ENCODE measurements at regions not wholly inside any gene's neighbourhood (a gene's known extent, or its start where the extent isn't known, plus 50 kb on each side); places are given as distances from the start of the nearest gene placed in this dataset.

DNA sequence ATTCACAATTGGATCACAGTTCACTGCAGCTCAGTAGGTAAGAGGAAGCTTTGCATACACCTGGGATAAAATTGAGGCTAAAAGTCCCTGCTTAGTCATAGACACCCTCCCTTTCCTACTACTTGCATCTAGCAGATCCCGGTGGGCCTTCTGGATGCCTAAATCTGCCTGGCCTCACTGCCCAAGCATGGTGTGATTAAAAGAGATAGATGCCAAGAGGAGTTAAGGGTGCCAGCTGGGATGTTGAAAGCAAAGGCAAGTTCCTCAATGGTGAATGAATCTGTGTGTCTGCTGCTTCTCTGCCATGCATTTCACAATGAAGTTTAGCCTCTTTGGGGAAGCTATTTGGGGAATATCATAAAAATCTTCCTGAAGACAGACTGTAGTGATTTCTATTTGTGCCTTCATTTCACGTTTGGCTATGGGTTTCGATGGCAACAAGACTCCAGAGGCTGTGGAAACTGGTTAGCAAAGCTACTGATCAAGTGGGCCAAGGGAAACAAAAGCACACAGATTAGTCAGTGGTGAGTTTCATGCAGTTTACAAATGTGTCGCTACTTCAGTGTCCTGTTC is 534.0 kb downstream of the ANKRD50 start:
- no peak for DNase-seq

DNA sequence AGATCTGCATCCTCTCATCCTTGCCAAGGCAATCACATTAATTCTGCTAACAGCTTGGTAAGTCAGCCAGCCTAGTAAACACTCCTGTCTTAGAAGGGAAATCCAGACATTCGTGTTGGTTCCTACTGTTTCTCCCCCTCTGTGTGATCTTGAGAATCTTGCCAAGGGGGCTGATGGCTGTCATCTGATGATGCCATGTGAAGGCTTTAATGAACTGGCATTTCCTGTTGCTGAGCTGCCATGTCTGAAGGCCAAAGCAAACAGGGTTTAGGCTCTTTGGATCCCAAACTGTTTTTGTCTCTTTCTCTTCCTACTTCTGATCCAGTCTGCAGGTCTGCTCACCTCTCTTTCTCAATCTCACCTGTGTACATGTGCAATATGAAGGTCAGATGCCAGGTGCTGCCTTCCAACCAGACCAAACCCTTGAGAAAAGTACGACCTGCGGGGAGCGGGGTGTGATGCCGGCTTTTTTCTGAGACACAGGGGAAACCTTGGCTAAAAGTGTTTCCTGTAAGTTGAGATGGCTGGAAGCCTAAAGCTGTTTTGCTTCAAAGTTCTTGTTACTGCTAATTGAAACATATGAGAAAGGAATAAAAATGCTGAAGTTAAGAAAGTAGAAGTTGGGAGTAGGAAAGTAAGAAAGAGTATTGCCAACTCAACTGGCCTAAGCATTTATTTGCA is 532.9 kb downstream of the ANKRD50 start:
- Histone ChIP-seq H4K20me1 (ENCODE audit: control insufficient read depth, insufficient read depth, low read length, poor library complexity, severe bottlenecking) (no peaks in the 10 kb centered on the region), H3K9ac (ENCODE audit: low read length) (no peak overlapping the region), H3K36me3 (replicated peaks in 1 of 2; ENCODE audit: control extremely low read depth in 1 of 2, control insufficient read depth in 1 of 2, extremely low read depth in 1 of 2, insufficient read depth in 2 of 2, low read length in 1 of 2) (no peaks in the 10 kb centered on the region), H3K4me3 (ENCODE audit: control extremely low read depth in 1 of 5, extremely low read depth in 1 of 5, insufficient read depth in 1 of 5, low read depth in 2 of 5, low read length in 4 of 5) (no peak overlapping the region), H3K4me1 (ENCODE audit: control insufficient read depth in 2 of 2, insufficient read depth in 2 of 2, low read length in 2 of 2) (no peaks in the 10 kb centered on the region), H2AFZ (ENCODE audit: insufficient read depth, low read depth, low read length, poor library complexity, severe bottlenecking) (no peak overlapping the region), H3K79me2 (ENCODE audit: control insufficient read depth, insufficient read depth, low read length) (no peaks in the 10 kb centered on the region), H3K27ac (ENCODE audit: low read length in 2 of 2) (no peak overlapping the region), H3K9me3 (ENCODE audit: control extremely low read depth in 1 of 3, control insufficient read depth in 2 of 3, insufficient read depth in 1 of 3, low read length in 2 of 3) (no peaks in the 10 kb centered on the region), H3K27me3 (replicated peaks in 1 of 4; ENCODE audit: control extremely low read depth in 1 of 4, control insufficient read depth in 3 of 4, insufficient read depth in 4 of 4, low read length in 3 of 4) (no peaks in the 10 kb centered on the region), H3K4me2 (replicated peaks; ENCODE audit: low read depth, low read length, poor library complexity, severe bottlenecking) (no peak overlapping the region)
- ATAC-seq (ENCODE audit: low read depth) (no peak), DNase-seq (no peak)
- H3K4me1 Mint-ChIP-seq, result no peaks in the 10 kb centered on the region
- intact Hi-C loops (cut with micrococcal nuclease), result no loop called here
- H3K27me3 Mint-ChIP-seq, result no peaks in the 10 kb centered on the region
- TF ChIP-seq EZH2 (IDR thresholded peaks at IDR 0.05; ENCODE audit: borderline replicate concordance, insufficient read depth, low read depth, low read length, poor library complexity, severe bottlenecking), result no peak
- TF ChIP-seq, protein P1, sequence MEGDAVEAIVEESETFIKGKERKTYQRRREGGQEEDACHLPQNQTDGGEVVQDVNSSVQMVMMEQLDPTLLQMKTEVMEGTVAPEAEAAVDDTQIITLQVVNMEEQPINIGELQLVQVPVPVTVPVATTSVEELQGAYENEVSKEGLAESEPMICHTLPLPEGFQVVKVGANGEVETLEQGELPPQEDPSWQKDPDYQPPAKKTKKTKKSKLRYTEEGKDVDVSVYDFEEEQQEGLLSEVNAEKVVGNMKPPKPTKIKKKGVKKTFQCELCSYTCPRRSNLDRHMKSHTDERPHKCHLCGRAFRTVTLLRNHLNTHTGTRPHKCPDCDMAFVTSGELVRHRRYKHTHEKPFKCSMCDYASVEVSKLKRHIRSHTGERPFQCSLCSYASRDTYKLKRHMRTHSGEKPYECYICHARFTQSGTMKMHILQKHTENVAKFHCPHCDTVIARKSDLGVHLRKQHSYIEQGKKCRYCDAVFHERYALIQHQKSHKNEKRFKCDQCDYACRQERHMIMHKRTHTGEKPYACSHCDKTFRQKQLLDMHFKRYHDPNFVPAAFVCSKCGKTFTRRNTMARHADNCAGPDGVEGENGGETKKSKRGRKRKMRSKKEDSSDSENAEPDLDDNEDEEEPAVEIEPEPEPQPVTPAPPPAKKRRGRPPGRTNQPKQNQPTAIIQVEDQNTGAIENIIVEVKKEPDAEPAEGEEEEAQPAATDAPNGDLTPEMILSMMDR (IDR thresholded peaks at IDR 0.05), result no peak
- no peak overlapping the region for H3K27ac Mint-ChIP-seq
- no peaks in the 10 kb centered on the region for H3K9me3 Mint-ChIP-seq (ENCODE audit: insufficient read depth)
- POLR2A ChIA-PET, result no interaction called here
- 14% methylated on average over 4 of the region's 5 CpGs for WGBS (ENCODE audit: insufficient coverage)
- H3K4me3 Mint-ChIP-seq, result no peak overlapping the region
- CTCF ChIA-PET, result no interaction called here

More for the DNA sequence above, 534.0 kb downstream of the ANKRD50 start:
- H3K9me3 Mint-ChIP-seq (ENCODE audit: insufficient read depth), result no peaks in the 10 kb centered on the region
- no peak overlapping the region for H3K9ac ChIP-seq (ENCODE audit: low read length)
- H3K27me3 Mint-ChIP-seq, result no peaks in the 10 kb centered on the region
- no peaks in the 10 kb centered on the region for H3K4me1 ChIP-seq (ENCODE audit: control insufficient read depth in 2 of 2, insufficient read depth in 2 of 2, low read length in 2 of 2)
- no peaks in the 10 kb centered on the region for H3K36me3 ChIP-seq (replicated peaks in 1 of 2; ENCODE audit: control extremely low read depth in 1 of 2, control insufficient read depth in 1 of 2, extremely low read depth in 1 of 2, insufficient read depth in 2 of 2, low read length in 1 of 2)
- H3K27me3 ChIP-seq (replicated peaks in 1 of 4; ENCODE audit: control extremely low read depth in 1 of 4, control insufficient read depth in 3 of 4, insufficient read depth in 4 of 4, low read length in 3 of 4), result no peaks in the 10 kb centered on the region
- ATAC-seq (ENCODE audit: low read depth), result no peak
- no peak overlapping the region for H2AFZ ChIP-seq (ENCODE audit: insufficient read depth, low read depth, low read length, poor library complexity, severe bottlenecking)
- WGBS (ENCODE audit: insufficient coverage), result 73% methylated on average over 2 of the region's 4 CpGs
- intact Hi-C loops (cut with micrococcal nuclease), result no loop called here
- TF ChIP-seq, protein P1 (IDR thresholded peaks at IDR 0.05), result no peak
- TF ChIP-seq EZH2 (IDR thresholded peaks at IDR 0.05; ENCODE audit: borderline replicate concordance, insufficient read depth, low read depth, low read length, poor library complexity, severe bottlenecking), result no peak
- ChIA-PET CTCF (interaction anchor here (1.1 kb wide), 1 partner anchor 17 kb away, joined by 3 read pairs; no protein-coding TSS in a partner anchor), POLR2A (no interaction called here)
- no peaks in the 10 kb centered on the region for H4K20me1 ChIP-seq (ENCODE audit: control insufficient read depth, insufficient read depth, low read length, poor library complexity, severe bottlenecking)
- no peak overlapping the region for H3K27ac ChIP-seq (ENCODE audit: low read length in 2 of 2)
- H3K79me2 ChIP-seq (ENCODE audit: control insufficient read depth, insufficient read depth, low read length), result no peaks in the 10 kb centered on the region
- no peaks in the 10 kb centered on the region for H3K4me1 Mint-ChIP-seq
- H3K4me2 ChIP-seq (replicated peaks; ENCODE audit: low read depth, low read length, poor library complexity, severe bottlenecking), result no peak overlapping the region
- H3K4me3 ChIP-seq (ENCODE audit: control extremely low read depth in 1 of 5, extremely low read depth in 1 of 5, insufficient read depth in 1 of 5, low read depth in 2 of 5, low read length in 4 of 5), result no peak overlapping the region
- H3K27ac Mint-ChIP-seq, result no peak overlapping the region
- H3K9me3 ChIP-seq (ENCODE audit: control extremely low read depth in 1 of 3, control insufficient read depth in 2 of 3, insufficient read depth in 1 of 3, low read length in 2 of 3), result no peaks in the 10 kb centered on the region
- H3K4me3 Mint-ChIP-seq, result no peak overlapping the region

All from B cell (primary cell).